Left lobe of liver (tissue), 2 donors: ENCODE measurements at regions not wholly inside any gene's neighbourhood (a gene's known extent, or its start where the extent isn't known, plus 50 kb on each side); places are given as distances from the start of the nearest gene placed in this dataset.

Source experiments
- ATAC-seq: fragments of 200-7000 bp; cut with Tn5 transposase; one replicate; pipeline ENCODE4 v1.9.1; 2020; ENCODE audit warnings: mild to moderate bottlenecking, moderate library complexity
- DNase-seq: peaks from one replicate; pipeline ENCODE4 v3.0.0-alpha.2; 2020; ENCODE audit warnings: low spot score
- donor health status: DM: no; HTN: no; CAD: no; lungs with moderate emphysema.
- donor health status: DM: no; HTN: yes; CAD: no.

- no peak for DNase-seq
- ATAC-seq: peak; percentile 30
Measured at GRCh38 chr1:234718496-234719453, 108.8 kb upstream of the IRF2BP2 start.

GRCh38 chr1:234716908-234717375, 107.0 kb upstream of the IRF2BP2 start:
- ATAC-seq (peak; percentile 34), DNase-seq (no peak)

DNA sequence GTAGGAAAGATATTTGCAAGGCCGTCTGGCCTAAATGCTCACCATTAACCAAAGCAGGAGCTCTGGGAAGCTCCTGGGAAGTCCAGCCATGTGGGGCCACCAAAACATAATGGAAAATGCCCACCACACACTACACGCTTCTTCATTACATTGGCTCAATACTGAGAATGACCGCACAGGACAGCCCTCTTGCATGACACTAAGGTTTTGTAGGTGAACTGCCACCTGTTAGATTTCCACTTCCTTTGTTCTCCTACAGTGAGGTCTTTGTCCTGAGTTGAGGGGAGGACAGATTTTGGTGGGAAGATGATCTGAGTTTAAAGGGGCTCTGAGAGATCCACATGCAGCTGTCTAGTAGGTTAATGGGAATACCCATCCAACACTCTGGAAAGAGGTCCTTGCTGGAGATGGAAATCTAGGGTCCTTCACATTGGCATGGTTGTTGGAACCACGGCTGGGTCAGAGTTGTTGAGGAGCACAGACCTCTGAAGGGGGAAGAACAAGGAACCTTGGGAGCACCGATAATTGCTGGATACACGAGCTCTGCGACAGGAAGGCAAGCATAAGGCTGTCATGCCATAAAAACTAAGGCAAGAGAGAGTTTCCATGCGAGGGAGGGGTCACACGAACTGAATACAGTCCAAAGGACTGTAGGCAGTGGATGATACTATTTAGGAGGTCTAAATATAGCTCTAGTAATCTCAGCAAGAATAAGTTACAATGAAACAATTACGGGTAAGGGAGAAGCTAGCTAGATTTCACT, 105.5 kb upstream of the IRF2BP2 start:
- no peak for ATAC-seq
- DNase-seq: peak; percentile 42

GRCh38 chr1:234713859-234714258, 103.9 kb upstream of the IRF2BP2 start:
- ATAC-seq (no peak), DNase-seq (peak; percentile 28)

GRCh38 chr1:234713440-234713839, 103.5 kb upstream of the IRF2BP2 start:
- peak; percentile 40 for DNase-seq

DNA sequence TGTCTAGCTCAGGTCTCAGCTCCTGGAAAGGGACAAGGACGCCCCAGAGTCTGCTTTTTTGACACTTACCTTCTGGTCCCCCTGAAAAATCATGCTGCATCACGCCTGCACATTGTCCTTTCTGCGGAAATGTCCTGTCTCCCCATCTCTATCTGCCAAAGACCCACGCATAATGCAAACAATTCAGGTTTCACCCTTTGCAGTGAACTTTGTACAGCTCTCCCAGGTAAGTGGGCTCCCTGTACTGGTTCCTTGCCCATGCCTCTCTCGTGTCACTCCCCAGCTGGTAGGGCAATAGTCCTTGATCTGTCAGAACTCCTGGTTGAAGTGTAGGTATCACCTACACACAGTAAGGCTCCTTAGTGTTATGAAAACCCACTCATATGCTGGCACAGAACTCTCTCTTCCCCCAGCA, 102.9 kb upstream of the IRF2BP2 start:
- ATAC-seq: peak; percentile 53
- peak; percentile 67 for DNase-seq

More at GRCh38 chr1:234713440-234713839, 103.5 kb upstream of the IRF2BP2 start:
- no peak for ATAC-seq

DNA sequence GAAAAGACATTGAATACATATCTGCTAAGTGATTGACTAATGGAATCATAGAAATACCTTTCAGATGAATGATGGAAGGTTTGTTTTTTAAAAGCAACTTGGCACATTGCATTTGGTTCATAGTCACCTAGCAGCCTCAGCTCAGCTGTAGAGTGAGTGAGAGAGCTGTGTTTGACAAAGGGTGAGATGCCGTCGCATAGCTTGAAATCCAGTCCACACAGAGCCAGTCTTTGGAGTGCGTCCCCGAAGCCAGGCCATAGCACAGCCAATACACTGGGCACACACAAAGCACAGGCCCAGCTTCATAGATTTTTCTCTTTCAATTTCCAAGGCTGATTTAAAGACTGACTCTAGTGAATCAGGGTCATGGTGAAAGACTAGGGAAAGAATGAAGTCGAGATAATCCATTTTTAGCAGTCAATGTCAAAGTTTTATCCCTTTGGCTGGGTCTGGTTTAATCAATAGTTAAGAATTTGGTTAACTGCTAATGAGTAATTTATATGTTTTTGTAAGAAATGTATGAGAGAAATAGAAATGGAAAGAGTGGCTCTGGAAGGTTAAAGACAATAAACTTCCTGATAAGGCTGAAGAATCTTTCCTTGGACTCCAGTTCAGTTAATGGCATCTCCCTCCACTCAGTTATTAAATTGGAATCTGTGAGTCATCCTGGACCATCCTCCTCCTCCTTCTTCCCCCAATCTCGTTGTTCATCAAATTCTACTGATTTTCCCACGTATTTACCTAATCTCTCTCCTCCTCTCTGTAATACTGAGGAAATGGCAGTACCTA, 101.2 kb upstream of the IRF2BP2 start:
- ATAC-seq (no peak), DNase-seq (no peak)

DNA sequence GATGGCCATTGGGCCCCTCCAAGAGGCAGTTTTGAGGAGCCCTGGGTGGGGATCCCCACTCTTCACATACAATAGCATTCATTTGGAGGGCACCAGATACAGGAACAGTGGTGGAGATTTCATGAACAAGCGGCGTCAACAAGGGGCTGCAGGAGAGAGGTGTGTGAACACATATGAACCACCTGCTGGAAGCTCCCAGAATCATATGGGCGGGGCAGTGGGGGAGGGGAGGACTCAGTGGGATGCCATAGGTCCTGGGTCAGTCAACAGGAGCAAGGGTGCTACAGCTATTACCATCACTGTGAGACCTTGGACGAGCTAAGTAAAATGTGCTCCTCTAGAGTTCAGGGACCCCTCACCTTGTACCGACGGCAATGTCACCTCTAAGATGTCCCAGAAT, 100.4 kb upstream of the IRF2BP2 start:
- DNase-seq: no peak
- no peak for ATAC-seq

- no peak for DNase-seq
- ATAC-seq: no peak
Measured at GRCh38 chr1:234709473-234710228, 99.7 kb upstream of the IRF2BP2 start.

DNA sequence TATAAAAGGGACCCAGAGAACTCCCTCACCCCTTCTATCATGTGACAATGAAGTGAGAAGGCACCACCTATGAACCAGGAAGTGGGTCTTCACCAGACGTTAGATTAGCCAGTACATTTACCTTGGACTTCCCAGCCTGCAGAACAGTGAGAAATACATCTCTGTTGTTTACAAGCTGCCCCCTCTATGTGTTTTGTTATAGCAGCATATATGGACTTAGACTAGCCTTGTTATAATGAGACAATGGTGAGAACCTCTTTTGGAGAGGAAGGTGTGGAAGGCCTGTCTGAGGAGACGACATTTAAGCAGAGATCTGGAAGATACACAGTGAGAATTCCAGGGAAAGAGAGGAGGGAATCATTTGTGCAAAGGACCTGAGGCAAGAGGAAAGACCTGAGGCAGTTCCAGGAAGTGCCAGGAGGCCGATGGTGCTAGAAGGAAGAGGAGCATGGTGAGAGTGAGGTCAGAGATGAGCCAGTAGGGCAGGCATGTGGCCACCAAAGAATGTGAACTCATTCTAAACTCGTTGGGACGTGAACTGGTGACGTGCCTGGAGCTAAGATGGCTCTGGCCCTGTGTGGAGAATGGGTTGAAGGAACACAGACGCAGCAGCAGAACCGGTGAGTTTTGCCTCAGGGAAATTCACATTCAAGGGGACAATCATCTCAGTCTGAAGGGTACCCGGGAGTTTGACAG, 98.9 kb upstream of the IRF2BP2 start:
- no peak for ATAC-seq
- DNase-seq: no peak

DNA sequence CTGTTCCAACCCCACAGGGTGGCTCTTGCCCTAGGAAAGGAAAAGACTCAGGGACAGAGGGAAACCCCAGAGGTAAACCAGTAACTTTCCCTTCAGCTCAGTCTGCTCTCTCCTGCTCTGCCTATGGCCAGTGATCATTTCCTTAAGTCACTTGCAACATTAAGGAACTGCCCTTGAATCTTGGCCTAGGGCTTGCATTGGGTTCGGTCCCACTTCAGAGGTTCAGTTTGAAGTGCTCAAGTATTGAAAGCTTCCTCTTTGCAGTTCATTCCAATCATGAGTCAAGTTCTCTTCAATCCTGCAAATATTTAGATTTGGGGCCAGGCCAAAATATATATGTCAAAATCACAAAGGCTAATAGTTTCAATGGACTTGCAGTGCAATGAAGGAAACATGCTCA, 97.7 kb upstream of the IRF2BP2 start:
- DNase-seq: peak; percentile 29
- ATAC-seq: peak; percentile 18

DNA sequence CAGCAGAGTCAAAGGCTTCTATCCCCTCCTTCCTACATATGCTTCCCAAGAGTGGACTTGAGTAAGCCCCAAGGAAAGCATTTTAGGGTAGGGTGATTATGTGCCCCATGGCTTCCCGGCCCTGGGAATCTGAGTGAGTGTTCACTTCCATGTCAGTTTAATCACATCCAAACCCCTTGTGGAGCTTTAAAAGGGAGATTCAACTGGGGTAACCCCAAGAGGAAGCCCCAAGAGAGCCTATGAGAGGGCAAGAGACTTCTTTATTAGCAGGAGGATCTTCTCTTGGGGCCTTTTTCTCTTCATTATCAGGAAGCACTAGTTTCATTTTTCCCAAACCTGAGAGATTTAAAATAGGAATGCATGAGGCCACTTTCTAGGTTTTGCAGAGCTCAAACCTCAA, 97.0 kb upstream of the IRF2BP2 start:
- no peak for ATAC-seq

DNA sequence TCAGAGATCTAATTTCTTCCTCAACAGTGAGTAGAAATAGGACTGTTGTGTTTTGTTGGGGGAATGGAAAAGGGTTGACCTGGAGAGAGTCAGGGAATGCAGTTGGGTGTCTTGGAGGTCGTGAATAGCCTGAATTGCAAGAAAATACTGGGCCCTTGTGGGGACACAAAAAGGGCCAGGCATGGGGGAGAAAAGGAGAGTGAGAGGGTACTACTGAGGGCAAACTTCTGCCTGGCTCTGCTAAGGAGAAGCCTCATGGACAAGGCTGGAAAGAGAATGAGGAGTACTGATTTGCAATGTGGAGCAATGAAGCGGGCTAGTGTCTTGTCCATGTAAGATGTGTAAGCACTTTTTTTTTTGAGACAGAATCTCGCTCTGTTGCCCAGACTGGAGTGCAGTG, 96.2 kb upstream of the IRF2BP2 start:
- no peak for ATAC-seq

More for the DNA sequence above, 97.0 kb upstream of the IRF2BP2 start:
- peak; percentile 21 for DNase-seq

DNA sequence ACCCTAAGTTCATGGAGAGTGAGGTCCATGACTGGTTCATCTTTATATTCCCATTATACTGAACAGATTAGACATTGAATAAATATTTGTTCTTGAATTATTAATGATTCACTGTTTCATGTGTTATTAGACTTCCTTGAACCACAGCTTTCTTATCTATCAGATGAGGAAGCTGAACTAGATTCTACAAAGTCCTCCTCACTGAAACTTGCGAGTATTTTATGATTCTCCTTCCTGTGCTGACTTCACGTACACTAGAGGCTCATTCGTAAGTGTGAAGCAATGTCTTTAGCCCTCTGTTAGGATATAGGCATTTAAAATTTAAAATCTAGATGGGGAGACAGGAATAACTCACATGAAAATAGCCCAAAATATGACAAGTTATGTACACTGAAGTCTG, 95.6 kb upstream of the IRF2BP2 start:
- no peak for ATAC-seq
- no peak for DNase-seq

More for the DNA sequence above, 96.2 kb upstream of the IRF2BP2 start:
- DNase-seq: no peak

- ATAC-seq (no peak), DNase-seq (peak; percentile 24)
Measured at GRCh38 chr1:234704106-234704887, 94.3 kb upstream of the IRF2BP2 start.

DNA sequence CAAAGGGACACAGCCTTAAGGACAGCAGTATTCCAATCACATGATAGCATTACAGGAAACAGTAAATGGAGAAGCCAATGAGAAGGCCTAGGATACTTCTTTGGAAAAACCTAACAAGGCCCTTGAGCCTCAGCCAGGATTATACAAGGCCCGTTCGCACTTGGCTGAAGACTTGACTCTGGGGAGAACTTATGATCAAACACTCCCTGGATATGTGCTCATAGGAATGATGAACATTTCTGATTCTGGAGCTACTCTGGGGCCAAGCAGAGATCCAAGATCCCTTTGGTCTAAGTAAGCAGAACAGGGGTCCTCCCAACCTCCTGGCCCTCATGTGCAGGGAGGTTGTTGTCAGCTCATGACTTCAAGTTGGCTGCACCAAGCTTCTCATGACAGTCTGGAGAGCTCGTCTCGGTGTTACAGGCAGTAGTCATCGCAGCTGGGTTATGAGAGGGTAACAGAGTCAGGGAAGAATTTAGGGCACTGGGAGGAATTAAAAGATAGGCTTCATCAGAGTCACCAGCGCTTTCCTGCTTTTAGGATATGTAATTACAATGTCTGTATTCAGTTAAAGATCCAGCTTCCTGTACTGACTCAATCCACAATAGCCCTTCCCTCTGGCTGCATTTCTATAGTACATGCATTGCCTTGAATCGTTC, 92.5 kb upstream of the IRF2BP2 start:
- no peak for ATAC-seq
- peak; percentile 10 for DNase-seq

DNA sequence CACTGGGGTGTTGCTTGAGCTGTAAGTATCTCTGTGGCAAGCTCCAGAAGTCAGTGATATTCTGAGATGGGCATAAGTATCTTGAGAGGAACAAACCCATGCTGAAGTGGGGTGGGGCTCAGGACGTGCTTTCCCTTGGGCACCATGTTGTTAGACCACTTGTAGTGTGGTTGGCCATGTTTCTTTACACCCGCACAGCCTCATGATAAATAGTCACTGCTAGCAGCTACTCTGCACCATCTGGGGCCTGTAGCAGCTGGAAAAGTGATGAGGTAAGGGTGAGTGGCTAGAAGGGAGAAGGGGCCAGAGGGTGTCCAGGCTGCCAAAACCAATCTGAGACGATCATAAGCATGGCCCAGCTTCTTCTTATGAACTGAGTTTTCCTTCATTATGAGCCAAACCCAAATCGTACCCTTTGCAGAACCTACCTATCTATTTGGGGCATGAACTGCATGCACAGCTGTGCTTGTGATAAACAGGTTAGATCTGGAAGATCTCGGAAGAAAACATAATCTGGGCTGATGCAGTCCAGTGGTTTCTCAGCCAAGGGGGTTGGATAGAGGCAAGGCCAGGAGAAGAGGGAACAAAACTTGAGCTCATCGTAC, 91.9 kb upstream of the IRF2BP2 start:
- no peak for ATAC-seq
- DNase-seq: peak; percentile 18
